GM12864 (cell line): ENCODE measurements at regions not wholly inside any gene's neighbourhood (a gene's known extent, or its start where the extent isn't known, plus 50 kb on each side); places are given as distances from the start of the nearest gene placed in this dataset.

Source experiments
- DNase-seq: peaks from one replicate; pipeline ENCODE4 v3.0.0-alpha.2; 2011; ENCODE audit warnings: low read depth
- H3K4me3 ChIP-seq: 2 replicates; pipeline ENCODE4 v1.5.1; 2011; ENCODE audit warnings: mild to moderate bottlenecking, low read depth, low read length, control low read depth
- TF ChIP-seq, protein P1 (sequence below): IDR thresholded peaks from 2 replicates; pipeline ENCODE4 v1.5.1; 2011; ENCODE audit warnings: low read depth, mild to moderate bottlenecking, moderate library complexity, low read length, control low read depth, inconsistent platforms; ENCODE audit errors: missing control alignments

GRCh38 chr7:85456254-85456653, 269.4 kb upstream of the SEMA3D start:
- no peak for DNase-seq
- H3K4me3 ChIP-seq = no peak overlapping the region
- TF ChIP-seq, protein P1, sequence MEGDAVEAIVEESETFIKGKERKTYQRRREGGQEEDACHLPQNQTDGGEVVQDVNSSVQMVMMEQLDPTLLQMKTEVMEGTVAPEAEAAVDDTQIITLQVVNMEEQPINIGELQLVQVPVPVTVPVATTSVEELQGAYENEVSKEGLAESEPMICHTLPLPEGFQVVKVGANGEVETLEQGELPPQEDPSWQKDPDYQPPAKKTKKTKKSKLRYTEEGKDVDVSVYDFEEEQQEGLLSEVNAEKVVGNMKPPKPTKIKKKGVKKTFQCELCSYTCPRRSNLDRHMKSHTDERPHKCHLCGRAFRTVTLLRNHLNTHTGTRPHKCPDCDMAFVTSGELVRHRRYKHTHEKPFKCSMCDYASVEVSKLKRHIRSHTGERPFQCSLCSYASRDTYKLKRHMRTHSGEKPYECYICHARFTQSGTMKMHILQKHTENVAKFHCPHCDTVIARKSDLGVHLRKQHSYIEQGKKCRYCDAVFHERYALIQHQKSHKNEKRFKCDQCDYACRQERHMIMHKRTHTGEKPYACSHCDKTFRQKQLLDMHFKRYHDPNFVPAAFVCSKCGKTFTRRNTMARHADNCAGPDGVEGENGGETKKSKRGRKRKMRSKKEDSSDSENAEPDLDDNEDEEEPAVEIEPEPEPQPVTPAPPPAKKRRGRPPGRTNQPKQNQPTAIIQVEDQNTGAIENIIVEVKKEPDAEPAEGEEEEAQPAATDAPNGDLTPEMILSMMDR = no peak

DNA sequence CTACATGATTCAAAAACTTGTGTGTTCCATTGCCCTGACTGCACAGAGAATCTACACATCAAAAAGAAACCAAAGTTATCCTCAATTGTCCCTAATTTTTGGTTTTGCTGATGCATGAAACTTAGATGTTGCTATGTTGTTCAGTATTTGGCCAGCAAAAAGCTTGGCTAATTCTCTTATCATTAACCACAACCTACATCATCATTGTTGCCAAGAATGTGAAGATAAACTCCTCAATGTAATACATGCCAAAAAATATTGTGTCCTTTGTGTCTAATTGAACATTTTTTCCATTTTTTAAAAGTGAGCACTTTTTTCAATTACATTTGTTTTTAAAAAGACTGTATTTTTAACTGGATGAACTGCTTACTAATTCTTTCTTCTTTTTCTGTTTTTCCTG, 268.0 kb upstream of the SEMA3D start:
- TF ChIP-seq, protein P1 = no peak
- no peak for DNase-seq
- no peak overlapping the region for H3K4me3 ChIP-seq

DNA sequence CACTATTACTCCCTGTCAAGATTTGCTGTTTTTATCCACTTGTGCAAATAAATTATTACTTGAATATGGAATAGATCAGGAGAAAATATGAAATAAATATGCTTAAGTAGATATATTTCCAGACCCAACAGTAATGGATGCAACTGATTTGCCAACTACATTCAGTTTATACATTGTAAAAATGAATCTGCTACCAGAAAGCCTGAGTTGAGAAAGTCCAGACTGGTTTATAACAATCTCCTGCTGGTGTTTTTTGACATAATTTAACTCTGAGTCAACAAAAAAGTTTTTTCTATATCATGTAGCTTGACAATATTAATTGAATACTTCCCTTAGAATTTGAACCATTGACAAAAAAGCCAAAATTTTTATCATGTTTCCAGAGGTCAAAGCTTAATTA, 265.8 kb upstream of the SEMA3D start:
- no peak overlapping the region for H3K4me3 ChIP-seq
- DNase-seq = no peak
- TF ChIP-seq, protein P1 = no peak

DNA sequence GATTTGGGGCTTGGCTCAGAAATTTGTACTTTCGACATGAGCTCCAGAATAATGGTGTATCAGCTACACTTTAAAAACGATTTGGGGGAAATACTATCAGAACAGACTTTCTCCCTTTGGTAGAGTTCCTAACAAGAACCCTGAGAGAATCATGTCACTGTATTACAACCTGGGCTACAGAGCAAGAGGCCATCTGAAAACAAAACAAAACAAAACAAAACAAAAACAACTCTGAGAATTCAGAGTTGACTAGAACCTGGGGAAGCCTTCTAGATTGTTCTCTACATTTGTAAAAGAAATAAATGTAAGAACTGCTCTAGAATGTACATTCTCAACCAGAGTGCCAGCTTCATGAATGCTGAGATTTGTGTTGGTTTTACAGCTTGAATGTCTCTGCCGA, 262.6 kb upstream of the SEMA3D start:
- DNase-seq = no peak
- TF ChIP-seq, protein P1 = no peak
- H3K4me3 ChIP-seq = no peak overlapping the region

DNA sequence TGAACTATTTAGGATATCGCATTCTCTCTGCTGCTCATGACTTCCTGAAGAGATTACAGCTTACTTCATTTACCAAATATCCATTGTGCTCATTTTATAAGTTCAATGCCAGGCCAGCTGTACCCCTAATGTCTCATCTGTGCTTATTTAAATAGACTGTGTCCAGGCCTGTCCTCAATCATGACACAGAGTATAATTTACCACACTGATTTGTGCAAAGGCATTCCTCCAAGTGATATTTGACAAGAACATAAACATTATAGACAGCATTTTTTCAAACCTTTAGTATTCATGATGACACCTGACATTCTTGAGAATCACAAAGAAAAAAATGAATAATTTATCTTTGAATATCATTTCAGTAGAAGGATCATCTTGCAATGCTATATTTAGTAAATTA, 260.1 kb upstream of the SEMA3D start:
- no peak for DNase-seq
- no peak overlapping the region for H3K4me3 ChIP-seq

GRCh38 chr7:85426487-85426960, 239.7 kb upstream of the SEMA3D start:
- TF ChIP-seq, protein P1 = no peak
- no peak overlapping the region for H3K4me3 ChIP-seq
- DNase-seq = no peak

More for the DNA sequence above, 260.1 kb upstream of the SEMA3D start:
- TF ChIP-seq, protein P1 = no peak

GRCh38 chr7:85424298-85424697, 237.4 kb upstream of the SEMA3D start:
- no peak for DNase-seq
- H3K4me3 ChIP-seq = no peak overlapping the region
- TF ChIP-seq, protein P1 = no peak
